H1 (cell line): ENCODE measurements at regions not wholly inside any gene's neighbourhood (a gene's known extent, or its start where the extent isn't known, plus 50 kb on each side); places are given as distances from the start of the nearest gene placed in this dataset.

Source experiments
- CTCF ChIP-seq, 3 experiments: IDR thresholded peaks; 1 replicate in 2 of 3; 2 replicates in 1 of 3; pipeline versions ENCODE4 v1.5.1 to v1.6.1; 2011; ENCODE audit warnings: low read length in 3 of 3, mild to moderate bottlenecking in 3 of 3, inconsistent platforms in 2 of 3, low read depth in 1 of 3, moderate library complexity in 1 of 3; ENCODE audit not compliant: insufficient read depth in 1 of 3; ENCODE audit errors: control extremely low read depth in 1 of 3
- HDAC6 ChIP-seq: IDR thresholded peaks from one replicate; pipeline ENCODE4 v1.7.1; 2012; ENCODE audit warnings: low read depth, mild to moderate bottlenecking, inconsistent platforms, low read length, moderate library complexity
- NRF1 ChIP-seq: IDR thresholded peaks from 2 replicates; pipeline ENCODE4 v1.6.1; 2011; ENCODE audit warnings: mild to moderate bottlenecking, low read depth, low read length, improper control_type of control experiment
- RAD21 ChIP-seq, 2 experiments: IDR thresholded peaks in 1 of 2; conservative IDR thresholded peaks in 1 of 2; 2 replicates each; pipeline ENCODE4 v1.6.1; 2011; ENCODE audit warnings: low read depth in 2 of 2, low read length in 2 of 2, improper control_type of control experiment in 1 of 2, inconsistent platforms in 1 of 2, mild to moderate bottlenecking in 1 of 2, moderate library complexity in 1 of 2
- SP2 ChIP-seq: IDR thresholded peaks from 2 replicates; pipeline ENCODE4 v1.6.1; 2012; ENCODE audit warnings: mild to moderate bottlenecking, low read length, inconsistent platforms

DNA sequence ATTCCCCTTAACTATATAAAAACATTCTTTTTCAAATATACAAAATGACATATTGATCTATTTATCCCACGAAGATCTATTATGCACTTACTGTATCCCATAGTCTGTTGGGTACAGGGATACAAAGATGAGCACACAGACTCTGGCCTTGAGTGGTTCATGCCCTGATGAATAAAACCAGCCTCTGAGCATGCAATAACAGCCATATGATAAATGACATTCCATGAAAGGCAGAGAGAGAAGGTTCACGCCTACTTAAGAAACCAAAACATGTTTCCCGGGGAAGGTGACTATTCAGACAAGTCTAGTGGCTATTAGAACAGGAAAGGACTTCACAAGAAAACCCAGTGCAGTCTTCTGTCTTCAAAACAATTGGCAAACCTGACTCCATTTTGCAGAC is 406.2 kb upstream of the BRINP1 start:
- no peak for TF ChIP-seq HDAC6
- no peak for TF ChIP-seq CTCF (IDR thresholded peaks at IDR 0.05; ENCODE audit: control extremely low read depth in 1 of 3, insufficient read depth in 1 of 3, low read depth in 1 of 3, low read length in 3 of 3)
- no peak for TF ChIP-seq NRF1
- TF ChIP-seq SP2 = no peak
- TF ChIP-seq RAD21 (IDR thresholded peaks at IDR 0.05 in 1 of 2, conservative IDR thresholded peaks at IDR 0.05 in 1 of 2; ENCODE audit: low read depth in 2 of 2, low read length in 2 of 2) = no peak
